BJ (cell line): ENCODE measurements at regions not wholly inside any gene's neighbourhood (a gene's known extent, or its start where the extent isn't known, plus 50 kb on each side); places are given as distances from the start of the nearest gene placed in this dataset.

Experiments used
- CTCF ChIA-PET: fragments of 350-600 bp; formaldehyde crosslinking; extraction: SDS; loops from one replicate; lab custom pipeline; 2021; ENCODE audit warnings: antibody characterized with exemption, inconsistent platforms; lab: Yijun Ruan, JAX
- POLR2A ChIA-PET: fragments of 300-600 bp; sonication (Branson Sonifier 250); formaldehyde crosslinking; extraction: SDS; loops from one replicate; lab custom pipeline; 2021; ENCODE audit warnings: antibody characterized with exemption; lab: Charles Lee
- DNase-seq: peaks from one replicate; pipeline ENCODE4 v3.0.0-alpha.2; 2011; ENCODE audit warnings: low read depth
- H3K27me3 ChIP-seq: 2 replicates; pipeline ENCODE4 v1.6.0; 2011; ENCODE audit warnings: low read length; ENCODE audit not compliant: control insufficient read depth, insufficient read depth
- H3K36me3 ChIP-seq: 2 replicates; pipeline ENCODE4 v1.5.1; 2011; ENCODE audit warnings: low read length; ENCODE audit not compliant: control insufficient read depth, insufficient read depth
- H3K4me3 ChIP-seq: 2 replicates; pipeline ENCODE4 v1.5.1; 2011; ENCODE audit warnings: low read depth, mild to moderate bottlenecking, control low read depth, low read length
- CTCF ChIP-seq: IDR thresholded peaks from 2 replicates; pipeline ENCODE4 v1.5.1; 2011; ENCODE audit warnings: low read depth, mild to moderate bottlenecking, control low read depth, inconsistent platforms, low read length, moderate library complexity; ENCODE audit not compliant: insufficient read depth

- POLR2A ChIA-PET: no interaction called here
- no peaks in the 10 kb centered on the region for H3K36me3 ChIP-seq
- CTCF ChIA-PET: interaction anchor here (0.9 kb wide), 1 partner anchor 51 kb away, joined by 3 read pairs; no protein-coding TSS in a partner anchor
- DNase-seq: no peak
- no peak overlapping the region for H3K4me3 ChIP-seq
- no peaks in the 10 kb centered on the region for H3K27me3 ChIP-seq
- no peak for TF ChIP-seq CTCF
Observed at GRCh38 chr1:239926184-239926583, 165.5 kb upstream of the FMN2 start.

GRCh38 chr1:239929317-239929716 lies 162.4 kb upstream of the FMN2 start:
- DNase-seq: no peak
- no peak overlapping the region for H3K4me3 ChIP-seq
- ChIA-PET POLR2A (no interaction called here), CTCF (interaction anchor here (1.9 kb wide), 1 partner anchor 9 kb away, joined by 3 read pairs; no protein-coding TSS in a partner anchor)
- H3K27me3 ChIP-seq: peaks cover 2% of the 10 kb centered on the region; the same call in 1 of the 2 replicates
- TF ChIP-seq CTCF: no peak
- no peaks in the 10 kb centered on the region for H3K36me3 ChIP-seq

- Histone ChIP-seq H3K36me3 (no peaks in the 10 kb centered on the region), H3K4me3 (no peak overlapping the region), H3K27me3 (peaks cover 2% of the 10 kb centered on the region; the same call in 1 of the 2 replicates)
- no peak for TF ChIP-seq CTCF
- CTCF ChIA-PET: interaction anchor here (1.3 kb wide), 1 partner anchor 16 kb away, joined by 3 read pairs; no protein-coding TSS in a partner anchor
- no peak for DNase-seq
- POLR2A ChIA-PET: no interaction called here
Observed at GRCh38 chr1:239930686-239931262, 160.9 kb upstream of the FMN2 start.

GRCh38 chr1:239931341-239931740 lies 160.3 kb upstream of the FMN2 start:
- H3K36me3 ChIP-seq: no peaks in the 10 kb centered on the region
- ChIA-PET CTCF (interaction anchor here (1.3 kb wide), 1 partner anchor 17 kb away, joined by 3 read pairs; no protein-coding TSS in a partner anchor), POLR2A (no interaction called here)
- H3K4me3 ChIP-seq: no peak overlapping the region
- H3K27me3 ChIP-seq: peaks cover 2% of the 10 kb centered on the region; the same call in 1 of the 2 replicates
- no peak for DNase-seq
- no peak for TF ChIP-seq CTCF

- Histone ChIP-seq H3K36me3 (no peaks in the 10 kb centered on the region), H3K4me3 (no peak overlapping the region), H3K27me3 (no peaks in the 10 kb centered on the region)
- no peak for TF ChIP-seq CTCF
- no peak for DNase-seq
- POLR2A ChIA-PET: no interaction called here
- CTCF ChIA-PET: interaction anchor here (3.3 kb wide), 1 partner anchor 12 kb away, joined by 27 read pairs; no protein-coding TSS in a partner anchor
Observed at GRCh38 chr1:239939602-239940001, 152.1 kb upstream of the FMN2 start.
